ENCODE measurements at regions not wholly inside any gene's neighbourhood (a gene's known extent, or its start where the extent isn't known, plus 50 kb on each side); places are given as distances from the start of the nearest gene placed in this dataset.

DNA sequence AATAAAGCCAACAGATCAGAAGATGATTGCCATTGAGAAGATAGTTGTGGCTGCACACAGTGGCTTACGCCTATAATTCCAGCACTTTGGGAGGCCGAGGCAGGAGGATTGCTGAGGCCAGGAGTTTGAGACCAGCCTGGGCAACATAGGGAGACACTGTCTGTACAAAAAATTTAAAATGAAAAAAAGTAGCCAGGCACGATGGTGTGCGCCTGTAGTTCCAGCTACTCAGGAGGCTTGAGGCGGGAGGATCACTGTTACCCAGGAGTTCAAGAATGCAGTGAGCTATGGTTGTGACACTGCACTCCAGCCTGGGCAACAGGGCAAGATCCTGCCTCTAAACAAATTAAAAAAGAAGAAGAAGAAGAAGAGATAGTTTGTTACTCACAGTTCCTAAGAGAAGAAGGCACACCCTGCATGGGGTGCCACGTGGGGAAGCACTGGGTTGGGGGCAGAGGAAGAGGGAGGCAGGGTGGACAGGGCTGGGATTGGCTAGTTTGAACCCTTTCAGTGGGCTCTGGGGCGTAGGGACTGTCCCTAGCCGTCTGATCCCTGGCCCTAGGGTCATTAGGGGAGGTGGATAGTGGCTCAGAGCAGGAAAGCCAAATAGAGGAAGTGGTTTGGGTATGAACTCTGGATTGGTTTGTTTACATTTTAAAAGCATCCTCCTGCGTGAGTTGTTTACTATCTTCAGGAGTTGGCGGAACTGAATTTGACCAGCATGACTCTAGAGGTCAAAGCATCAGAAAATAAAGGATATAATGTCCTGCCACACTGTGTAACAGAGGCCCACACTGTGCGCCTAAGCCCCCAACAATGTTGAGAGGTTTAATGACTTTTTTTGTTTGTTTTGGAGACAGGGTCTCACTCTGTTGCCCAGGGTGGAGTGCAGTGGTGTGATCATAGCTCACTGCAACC lies 60.5 kb upstream of the MEDAG start:
- DNase-seq (ENCODE audit: low spot score): no peak

DNA sequence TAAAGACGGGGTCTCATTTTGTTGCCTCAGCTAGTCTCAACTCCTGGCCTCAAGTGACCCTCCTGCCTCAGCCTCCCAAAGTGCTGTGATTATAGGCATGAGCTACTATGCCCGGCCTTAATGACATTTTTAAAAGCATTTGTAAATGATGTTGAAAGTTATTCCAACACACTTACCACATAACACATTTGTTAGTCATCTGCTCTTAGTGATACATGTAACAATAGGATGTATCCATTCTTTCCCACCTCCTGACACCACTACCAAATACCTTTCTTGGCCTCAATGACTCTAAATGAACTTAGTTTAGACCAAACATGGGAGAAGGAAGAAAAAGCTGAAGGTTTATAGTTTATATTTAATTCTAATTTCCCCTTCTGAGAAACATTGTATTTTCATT lies 59.8 kb upstream of the MEDAG start:
- no peak for DNase-seq (ENCODE audit: low spot score)

DNA sequence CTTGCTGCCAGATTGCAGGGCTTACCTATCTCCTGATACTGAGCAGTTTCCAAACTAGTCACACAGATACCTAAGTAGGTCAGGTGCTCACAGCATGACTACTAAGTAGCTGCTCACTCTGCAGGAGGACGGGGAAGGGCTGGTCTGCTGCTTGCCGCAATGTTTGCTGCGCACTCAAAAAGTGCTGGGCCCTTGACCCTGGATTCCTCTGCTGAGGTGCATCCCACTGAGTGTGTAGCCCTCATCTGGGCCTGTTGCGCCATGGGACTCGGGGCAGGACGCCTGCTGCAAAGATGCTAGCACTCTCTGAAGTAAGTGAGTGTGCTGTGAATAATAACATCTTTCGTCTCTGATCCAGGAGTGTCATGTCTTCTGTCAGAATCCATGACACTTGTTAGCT lies 59.2 kb upstream of the MEDAG start:
- DNase-seq (ENCODE audit: low spot score): no peak

DNA sequence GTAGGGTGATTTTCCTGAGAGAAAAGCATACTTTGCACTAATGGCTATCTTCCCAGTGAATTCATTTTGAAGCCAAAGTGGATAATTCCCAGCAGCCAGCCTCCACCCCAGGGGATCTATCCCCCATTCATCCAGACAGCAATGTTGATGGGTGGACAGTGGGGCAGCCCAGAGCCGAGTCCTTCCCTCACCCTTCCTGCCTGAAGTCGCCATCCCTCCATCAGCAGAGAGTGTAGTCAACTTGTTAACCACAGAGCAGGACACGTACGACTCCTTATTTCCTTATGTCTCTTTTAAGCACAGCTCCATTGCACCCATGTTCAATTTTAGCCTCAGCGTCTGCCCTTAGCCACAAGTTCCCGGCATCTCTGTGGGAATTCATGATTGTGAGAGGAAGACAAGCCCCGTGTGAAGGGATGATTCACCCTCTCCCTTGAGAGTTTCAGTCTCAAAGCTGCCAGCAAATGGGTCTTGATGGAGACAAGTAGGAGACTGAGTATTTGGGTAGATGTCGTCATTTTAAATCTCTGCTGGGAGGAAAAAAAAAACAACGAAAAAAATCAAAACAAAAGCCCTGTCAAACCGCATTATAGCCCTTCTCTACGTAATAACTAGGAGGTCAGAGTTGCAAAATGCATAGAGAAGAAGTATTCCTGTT lies 58.3 kb upstream of the MEDAG start:
- DNase-seq (ENCODE audit: low spot score): no peak

DNA sequence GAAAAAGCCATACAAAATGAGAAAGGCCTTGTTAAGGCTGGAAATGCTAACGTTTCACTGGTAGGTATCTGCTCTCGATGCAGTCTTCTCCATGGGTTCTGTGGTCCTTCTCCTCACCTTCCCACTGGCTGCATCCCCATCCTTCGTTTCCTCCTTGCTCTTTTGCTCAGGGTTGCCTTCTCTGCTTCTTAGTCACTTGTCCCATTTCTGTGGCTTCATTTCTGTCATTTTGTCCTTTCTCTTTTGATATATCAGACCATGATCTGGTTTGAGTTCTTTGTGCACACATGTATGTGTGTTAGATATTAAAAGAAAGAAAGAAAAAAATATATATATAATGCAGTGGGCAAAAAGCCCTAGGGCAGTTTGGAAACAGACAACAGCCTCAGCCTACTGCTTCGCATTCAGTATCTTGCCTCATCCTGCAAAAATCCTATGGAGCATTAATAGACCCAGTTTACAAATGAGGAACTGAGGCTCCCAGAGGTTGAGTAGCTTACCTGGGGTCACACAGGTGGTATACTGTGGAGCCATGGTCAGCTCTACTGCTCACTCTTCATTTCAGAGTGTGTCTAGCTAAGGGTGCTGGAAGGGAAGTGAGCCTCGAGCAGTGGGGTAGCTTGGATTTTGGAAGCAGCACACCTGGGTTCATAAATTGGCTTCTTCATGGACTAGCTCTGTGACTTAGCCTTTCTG lies 57.6 kb upstream of the MEDAG start:
- DNase-seq (ENCODE audit: low spot score): no peak

DNA sequence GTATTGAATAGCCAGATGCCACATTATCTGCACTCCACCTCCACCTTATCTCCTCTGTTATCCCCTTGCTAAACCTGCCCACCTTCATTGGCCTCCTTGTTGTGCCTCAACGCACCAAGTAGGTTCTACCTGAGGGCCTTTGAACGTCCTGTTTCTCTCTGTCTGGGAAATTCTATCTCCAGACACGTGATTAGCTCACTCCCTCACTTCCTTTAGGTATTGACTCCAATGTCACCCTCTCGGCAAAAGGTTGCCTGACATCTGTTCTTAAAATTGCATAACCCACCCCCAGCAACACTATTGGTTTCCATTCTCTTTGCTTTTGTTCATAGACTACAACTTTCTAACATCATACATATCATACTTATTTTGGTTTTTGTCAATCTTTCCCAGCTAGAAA lies 56.5 kb upstream of the MEDAG start:
- DNase-seq (ENCODE audit: low spot score): no peak

DNA sequence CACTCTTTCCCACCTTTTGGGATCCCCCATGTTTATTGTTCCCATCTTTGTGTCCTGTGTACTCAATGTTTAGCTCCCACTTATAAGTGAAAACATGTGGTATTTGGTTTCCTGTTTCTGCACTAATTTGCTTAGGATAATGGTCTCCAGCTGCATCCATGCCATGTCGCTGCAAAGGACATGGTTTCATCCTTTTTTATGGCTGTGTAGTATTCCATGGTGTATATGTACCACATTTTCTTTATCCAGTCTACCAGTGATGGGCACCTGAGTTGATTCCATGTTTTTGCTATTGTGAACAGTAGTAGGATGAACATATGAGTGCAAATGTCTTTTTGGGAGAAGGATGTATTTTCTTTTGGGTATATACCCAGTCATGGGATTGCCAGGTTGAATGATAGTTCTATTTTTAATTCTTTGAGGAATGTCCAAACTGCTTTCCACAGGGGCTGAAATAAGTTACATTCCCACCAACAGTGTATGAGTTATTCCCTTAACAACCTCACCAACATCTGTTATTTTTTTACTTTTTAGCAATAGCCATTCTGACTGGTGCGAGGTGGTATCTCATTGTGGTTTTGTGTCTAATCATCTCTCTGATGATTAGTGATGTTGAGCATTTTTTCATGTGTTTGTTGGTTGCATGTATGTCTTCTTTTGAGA lies 55.7 kb upstream of the MEDAG start:
- DNase-seq (ENCODE audit: low spot score): no peak

DNA sequence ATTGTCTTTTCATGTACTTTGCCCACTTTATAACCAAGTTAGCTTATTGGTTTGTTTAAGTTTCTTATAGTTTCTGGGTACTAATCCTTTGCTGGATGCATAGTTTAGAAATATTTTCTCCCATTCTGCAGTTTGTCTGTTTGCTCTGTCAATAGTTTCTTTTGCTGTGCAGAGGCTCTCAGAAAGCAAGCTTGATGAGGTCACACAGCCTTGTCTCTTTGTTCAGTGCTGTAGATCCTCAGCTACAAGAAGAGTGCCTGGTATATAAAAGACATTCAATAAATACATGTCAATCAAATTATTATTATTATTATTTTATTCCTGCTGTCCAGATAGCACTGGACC lies 55.2 kb upstream of the MEDAG start:
- no peak for DNase-seq (ENCODE audit: low spot score)

DNA sequence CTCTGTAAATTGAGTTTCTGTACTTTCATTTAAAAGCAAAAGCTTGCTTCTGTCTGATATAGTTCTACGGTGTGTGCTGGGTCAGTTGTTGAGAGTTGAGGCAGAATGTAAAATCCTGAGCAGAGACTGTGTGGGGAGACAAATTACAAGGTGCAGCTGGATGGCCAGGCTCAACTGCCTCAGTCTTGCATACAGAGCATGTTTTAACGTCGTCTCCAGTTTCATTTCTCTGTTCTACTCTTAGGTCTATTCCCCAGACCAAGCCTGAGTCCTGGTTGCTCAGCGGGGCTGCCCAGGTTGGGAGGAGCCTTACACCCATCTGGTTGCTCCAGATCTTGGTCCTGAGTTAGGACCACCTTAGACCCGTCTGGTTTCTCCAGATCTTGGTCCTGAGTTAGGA lies 54.4 kb upstream of the MEDAG start:
- DNase-seq (ENCODE audit: low spot score): no peak

DNA sequence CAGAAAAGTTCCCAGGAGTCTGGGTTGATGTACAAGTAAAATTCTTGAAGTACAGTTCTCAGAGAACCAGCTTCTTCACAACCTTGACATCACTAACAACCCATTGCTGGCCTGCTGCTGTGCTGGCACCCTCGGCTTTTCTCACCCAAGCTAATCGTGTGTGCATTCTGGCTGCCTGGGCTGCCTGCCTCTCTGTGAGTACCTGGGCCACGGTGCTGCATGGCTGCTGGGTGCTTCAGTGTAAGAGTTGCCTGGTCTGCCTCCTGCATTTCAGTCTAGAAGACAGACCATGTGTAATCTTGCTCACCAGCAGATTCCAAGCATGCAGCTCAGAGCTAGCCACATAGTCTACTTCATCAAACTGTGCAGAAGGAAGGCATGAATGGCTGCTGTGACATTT lies 50.5 kb upstream of the MEDAG start:
- DNase-seq (ENCODE audit: low spot score): no peak

DNA sequence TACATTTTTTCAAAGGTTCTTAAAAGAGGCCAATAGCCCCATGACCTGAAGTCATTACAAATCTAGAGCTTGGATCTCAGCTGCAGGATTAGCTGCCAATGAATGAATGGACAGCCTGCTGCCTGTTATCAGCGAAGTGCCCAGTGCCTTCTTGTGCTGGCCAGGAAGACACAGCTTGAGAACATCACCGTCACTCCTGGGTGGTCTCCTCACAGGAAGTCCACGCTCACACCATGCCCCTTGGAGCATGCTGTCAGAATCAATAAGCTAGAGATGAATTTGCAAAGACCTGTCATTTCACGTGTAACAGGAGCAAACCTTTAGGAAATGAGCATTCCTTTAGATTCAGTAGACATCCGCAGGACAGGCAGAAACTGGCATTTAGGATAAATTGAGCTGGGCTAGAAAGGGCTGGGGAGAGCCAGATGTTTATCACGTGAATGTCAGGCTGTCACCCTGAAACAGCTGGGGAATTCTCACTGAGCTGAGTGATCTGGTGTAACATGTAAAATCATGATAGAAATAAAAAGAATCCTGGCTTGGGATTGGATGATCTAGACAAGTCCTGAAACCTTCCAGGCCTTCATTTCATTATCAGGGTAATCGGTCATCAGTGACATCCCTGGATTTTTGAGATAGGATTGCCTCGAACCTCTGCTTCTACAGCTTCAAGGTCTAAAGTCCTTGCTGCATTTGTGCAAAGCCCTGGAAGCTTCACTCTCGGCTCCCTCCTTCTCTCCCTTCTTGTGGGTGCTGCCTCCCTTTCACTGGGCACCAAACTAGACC lies 49.9 kb upstream of the MEDAG start:
- DNase-seq (ENCODE audit: low spot score): no peak
